Esophagus mucosa (tissue), 1 donor: ENCODE measurements at regions not wholly inside any gene's neighbourhood (a gene's known extent, or its start where the extent isn't known, plus 50 kb on each side); places are given as distances from the start of the nearest gene placed in this dataset.
"Not testable (repeated sequence)": the region's sequence is repeated elsewhere in the genome, so short reads cannot be mapped to it uniquely, and the experiment has no call there.

ENCODE experiments used
- ATAC-seq: fragments of 200-7000 bp; cut with Tn5 transposase; one replicate; pipeline ENCODE4 v1.9.1; 2020
- donor health status: DM: yes; HTN: yes; CAD: no.

GRCh38 chr9:29199975-29200374 is 1626.7 kb upstream of the C9orf72 start:
- no peak for ATAC-seq

DNA sequence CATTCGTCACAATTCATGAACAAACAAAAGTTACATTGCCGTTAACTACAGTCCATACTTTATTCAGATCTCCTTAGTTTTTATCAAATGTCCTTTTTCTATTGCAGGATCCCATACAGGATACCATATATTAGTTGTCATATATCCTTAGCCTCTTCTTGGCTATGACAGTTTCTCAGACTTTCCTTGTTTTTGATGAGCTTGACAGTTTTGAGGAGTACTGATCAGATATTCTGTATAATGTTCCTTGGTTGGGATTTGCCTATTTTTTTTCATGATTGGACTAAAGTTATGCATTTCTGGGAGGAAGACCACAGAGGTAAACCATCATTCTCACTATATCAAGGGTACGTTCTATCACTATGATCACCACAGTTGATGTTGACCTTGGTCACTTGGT is 1627.4 kb upstream of the C9orf72 start:
- no peak for ATAC-seq

DNA sequence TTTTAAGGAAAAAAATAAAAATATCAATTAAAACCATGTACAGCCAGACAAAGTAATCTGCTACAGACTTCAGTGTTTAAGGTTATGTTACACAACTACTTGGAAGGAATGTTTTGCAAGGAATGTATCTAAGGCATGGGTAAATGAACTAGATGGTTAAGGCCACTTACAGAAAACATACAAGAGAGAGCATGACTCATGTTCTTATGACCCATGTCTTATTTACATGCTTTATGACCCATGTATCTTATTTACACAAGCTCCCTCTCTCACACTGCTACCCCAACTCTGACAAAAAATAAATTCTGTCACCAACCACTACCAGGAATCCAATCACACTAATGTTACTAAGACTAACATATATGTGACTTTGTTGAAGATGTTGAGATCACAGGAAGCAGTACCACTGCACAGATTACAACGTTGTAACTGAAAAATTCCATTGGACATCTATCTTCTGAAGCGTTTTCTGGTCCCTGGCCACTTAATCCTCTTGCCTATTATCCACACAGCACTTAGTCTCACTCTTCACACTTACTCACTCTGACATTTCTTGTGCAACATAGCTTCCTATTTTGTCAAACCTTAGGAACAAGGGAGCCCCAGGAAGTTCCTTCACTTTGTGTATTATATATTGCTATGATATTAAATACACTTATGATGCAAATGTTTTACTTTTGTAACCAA is 1630.1 kb upstream of the C9orf72 start:
- no peak for ATAC-seq

GRCh38 chr9:29208670-29209069 is 1635.4 kb upstream of the C9orf72 start:
- ATAC-seq: no peak

DNA sequence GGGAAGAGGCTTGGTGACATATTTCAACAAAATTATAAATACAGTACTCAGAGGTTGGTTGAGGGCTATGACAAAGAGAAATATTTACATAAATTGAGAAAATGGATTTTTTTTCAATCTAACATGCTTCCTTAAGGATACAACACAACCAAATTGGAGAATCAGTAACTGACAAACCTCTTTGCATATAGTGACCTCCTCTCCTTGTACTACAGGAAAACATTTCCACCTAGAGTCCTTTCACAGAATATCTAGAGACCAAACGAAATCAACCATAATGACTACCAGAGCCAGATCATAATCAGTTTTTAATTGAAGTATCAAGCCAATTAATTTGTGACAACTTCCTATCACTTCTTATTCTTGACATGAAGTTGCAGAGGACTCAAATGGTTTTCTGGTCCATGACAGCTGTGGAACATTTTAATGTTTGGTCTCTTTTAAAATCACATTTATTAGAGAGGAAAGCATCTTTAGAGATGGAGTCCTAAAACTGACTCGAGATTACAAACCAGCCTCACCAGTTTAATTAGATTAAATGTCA is 1636.5 kb upstream of the C9orf72 start:
- no peak for ATAC-seq

DNA sequence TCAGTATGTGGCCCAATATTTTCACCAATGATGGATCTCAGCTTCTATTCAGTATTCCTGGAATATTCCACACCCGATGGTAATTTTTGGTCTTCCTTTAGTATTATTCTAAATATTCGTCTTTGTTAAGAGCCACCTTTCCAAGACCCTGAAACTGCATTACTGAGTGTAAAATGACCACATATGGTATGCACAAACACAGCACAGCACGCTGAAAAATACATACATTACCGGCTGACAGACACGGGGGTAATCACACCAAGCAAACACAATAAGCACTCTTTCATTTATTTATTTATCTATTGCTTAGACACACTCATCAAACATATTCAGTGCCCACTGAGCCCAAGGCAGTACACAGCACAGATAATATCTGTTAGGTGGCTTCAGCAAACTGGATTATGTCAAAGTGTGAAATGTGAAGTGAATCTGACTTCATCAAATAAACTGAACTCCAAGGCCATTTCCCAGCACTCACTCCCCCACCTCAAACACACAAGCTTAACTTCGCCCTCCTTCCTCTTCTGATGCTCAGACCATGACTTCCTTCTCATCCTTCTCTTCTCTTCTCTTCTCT is 1637.8 kb upstream of the C9orf72 start:
- ATAC-seq: no peak

DNA sequence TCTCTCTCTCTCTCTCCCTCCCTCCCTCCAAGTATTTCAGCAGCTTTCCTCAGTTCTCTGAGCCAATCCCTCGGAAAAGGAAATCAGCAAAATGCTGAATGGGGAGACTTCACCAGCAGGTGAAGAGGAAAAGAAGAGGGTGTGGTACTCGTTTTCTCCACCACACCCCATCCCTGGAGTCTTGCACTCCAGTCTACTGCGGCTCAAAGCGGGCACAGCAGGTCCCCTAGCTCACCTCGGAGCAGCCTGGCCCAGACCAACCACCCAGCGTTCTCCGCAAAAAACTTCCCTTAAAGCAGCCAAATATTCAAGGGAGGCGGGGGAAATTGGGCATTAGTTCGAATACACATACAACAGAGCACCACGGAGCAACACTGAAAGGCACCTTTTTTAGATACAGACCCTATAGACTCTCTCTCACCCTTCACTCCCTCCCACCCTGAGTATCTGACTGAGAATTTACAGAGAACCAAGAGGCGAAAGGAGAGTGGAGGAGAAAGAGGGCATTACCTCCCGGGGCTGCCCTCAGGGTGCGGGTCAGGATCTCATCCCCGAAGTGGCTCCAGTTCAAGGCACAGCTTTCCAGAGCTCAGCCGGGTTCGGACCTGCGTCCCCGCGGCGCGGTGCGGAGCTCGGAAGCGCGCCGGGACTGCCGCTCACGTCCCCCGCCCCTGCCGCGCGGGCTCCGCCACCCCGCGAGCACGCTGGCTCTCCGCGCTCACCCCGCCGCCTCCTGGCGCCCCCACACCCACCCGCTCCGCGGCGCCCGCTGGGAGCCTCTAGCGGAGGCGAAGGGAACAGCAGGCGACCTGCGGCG is 1638.5 kb upstream of the C9orf72 start:
- ATAC-seq: peak; percentile 85

GRCh38 chr9:29212397-29213387 is 1639.4 kb upstream of the C9orf72 start:
- ATAC-seq: no peak

- peak; percentile 51 for ATAC-seq
Observed at GRCh38 chr9:29213417-29214153, 1640.3 kb upstream of the C9orf72 start, which contains the start of gene LINGO2. LINGO2 (minus strand) TSS chr9:29213601.

DNA sequence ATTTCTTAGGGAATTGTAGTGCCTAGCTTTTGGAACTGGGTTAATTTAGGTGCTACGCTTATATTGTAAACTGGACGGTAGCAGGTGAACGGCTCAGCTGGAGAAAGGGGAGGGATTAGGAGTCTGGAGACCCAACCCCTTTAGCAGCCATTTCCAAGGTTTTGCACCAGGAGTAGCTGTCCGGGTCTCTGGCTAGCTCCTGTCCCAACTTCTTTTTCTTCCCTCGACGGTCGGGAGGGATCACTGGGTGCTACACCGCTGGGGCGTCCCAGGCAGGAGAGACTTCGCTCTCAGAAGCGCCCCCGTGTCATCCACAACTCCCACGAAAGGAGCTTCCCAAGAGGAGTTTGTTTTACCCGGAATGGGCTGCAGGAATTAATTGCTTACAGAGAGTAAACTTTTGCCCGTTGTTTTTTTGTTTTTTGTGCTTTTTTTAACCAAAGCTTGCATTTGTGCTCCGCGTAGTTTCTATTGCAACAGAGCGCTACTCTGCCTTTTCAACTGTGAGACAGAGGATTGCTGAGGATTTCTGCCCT is 1640.9 kb upstream of the C9orf72 start:
- ATAC-seq: peak; percentile 38

GRCh38 chr9:29214690-29215253 is 1641.5 kb upstream of the C9orf72 start:
- no peak for ATAC-seq

- ATAC-seq: no peak
Observed at GRCh38 chr9:29217966-29218365, 1644.7 kb upstream of the C9orf72 start.

- ATAC-seq: no peak
Observed at GRCh38 chr9:29220596-29221251, 1647.4 kb upstream of the C9orf72 start.

- ATAC-seq: no peak
Observed at GRCh38 chr9:29228558-29228957, 1655.3 kb upstream of the C9orf72 start.

- no peak for ATAC-seq
Observed at GRCh38 chr9:29230931-29231330, 1657.7 kb upstream of the C9orf72 start.

GRCh38 chr9:29233193-29233592 is 1659.9 kb upstream of the C9orf72 start:
- no peak for ATAC-seq

DNA sequence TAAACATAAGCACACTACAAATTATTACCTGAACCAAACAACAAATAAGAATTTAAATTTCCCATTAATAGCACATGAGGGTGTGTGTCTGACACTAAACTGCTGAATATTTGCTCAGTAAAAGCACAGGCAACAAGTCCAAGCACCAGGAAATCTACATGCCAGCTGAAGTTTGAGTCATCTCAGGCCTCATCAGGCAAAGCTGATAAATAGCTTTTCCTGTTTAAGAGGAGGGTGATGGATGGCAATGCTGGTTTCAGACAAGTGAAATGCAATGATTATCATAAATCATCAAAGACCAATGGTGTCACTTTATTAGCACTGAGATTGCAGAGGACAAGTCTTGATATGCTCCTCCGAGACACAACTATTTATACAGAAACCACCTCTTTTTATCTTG is 1668.0 kb upstream of the C9orf72 start:
- ATAC-seq: peak; percentile 51

DNA sequence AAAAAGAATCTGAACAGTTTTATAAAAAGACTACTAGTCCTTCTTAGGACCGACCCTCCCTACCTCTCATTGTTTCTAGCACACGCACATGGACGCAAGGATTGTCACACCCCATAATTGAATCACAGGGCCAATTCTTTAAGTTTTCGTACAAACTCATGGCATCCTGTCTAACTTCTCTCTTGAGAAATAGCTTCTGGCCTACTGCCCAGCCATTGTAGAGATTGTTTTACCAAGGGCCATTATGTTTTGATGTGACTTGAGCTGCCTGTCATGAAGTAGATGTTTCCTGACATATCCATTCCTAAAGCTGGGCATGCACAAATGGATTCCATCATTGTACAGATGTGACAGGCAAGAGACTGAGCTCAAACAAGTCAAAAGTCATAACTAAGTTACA is 1672.1 kb upstream of the C9orf72 start:
- peak; percentile 31 for ATAC-seq

GRCh38 chr9:29270400-29270799 is 1697.1 kb upstream of the C9orf72 start:
- not testable (repeated sequence) for ATAC-seq

- no peak for ATAC-seq
Observed at GRCh38 chr9:29282121-29282520, 1708.8 kb upstream of the C9orf72 start.
